ENCODE measurements at regions not wholly inside any gene's neighbourhood (a gene's known extent, or its start where the extent isn't known, plus 50 kb on each side); places are given as distances from the start of the nearest gene placed in this dataset.
"Not testable (repeated sequence)": the region's sequence is repeated elsewhere in the genome, so short reads cannot be mapped to it uniquely, and the experiment has no call there.

- DNase-seq: not testable (repeated sequence)
Measured at GRCh38 chrY:26167332-26167731, 545.4 kb downstream of the CDY1 start.

- not testable (repeated sequence) for DNase-seq
Measured at GRCh38 chrY:26179326-26179725, 557.4 kb downstream of the CDY1 start.

GRCh38 chrY:26224974-26225373 is 603.1 kb downstream of the CDY1 start:
- DNase-seq: not testable (repeated sequence)

- DNase-seq: not testable (repeated sequence)
Measured at GRCh38 chrY:26225468-26225867, 603.6 kb downstream of the CDY1 start.

GRCh38 chrY:26240944-26241343 is 619.0 kb downstream of the CDY1 start:
- not testable (repeated sequence) for DNase-seq

GRCh38 chrY:26254262-26254661 is 632.3 kb downstream of the CDY1 start:
- not testable (repeated sequence) for DNase-seq

- not testable (repeated sequence) for DNase-seq
Measured at GRCh38 chrY:26265449-26265848, 643.5 kb downstream of the CDY1 start.

- DNase-seq: not testable (repeated sequence)
Measured at GRCh38 chrY:26268421-26268820, 646.5 kb downstream of the CDY1 start.

GRCh38 chrY:26268934-26269333 is 647.0 kb downstream of the CDY1 start:
- not testable (repeated sequence) for DNase-seq

- DNase-seq: not testable (repeated sequence)
Measured at GRCh38 chrY:26273089-26273488, 651.2 kb downstream of the CDY1 start.

GRCh38 chrY:26306046-26306445 is 684.1 kb downstream of the CDY1 start:
- not testable (repeated sequence) for DNase-seq

- not testable (repeated sequence) for DNase-seq
Measured at GRCh38 chrY:26306630-26307385, 684.9 kb downstream of the CDY1 start.

GRCh38 chrY:26308308-26308707 is 686.4 kb downstream of the CDY1 start:
- DNase-seq: not testable (repeated sequence)

GRCh38 chrY:26315065-26315464 is 693.1 kb downstream of the CDY1 start:
- DNase-seq: peak; percentile 68

GRCh38 chrY:26319488-26320202 is 697.7 kb downstream of the CDY1 start:
- not testable (repeated sequence) for DNase-seq

GRCh38 chrY:26322756-26323155 is 700.8 kb downstream of the CDY1 start:
- DNase-seq: not testable (repeated sequence)

GRCh38 chrY:26352931-26353330 is 731.0 kb downstream of the CDY1 start:
- DNase-seq: not testable (repeated sequence)

- DNase-seq: no peak
Measured at GRCh38 chrY:26354191-26354590, 732.3 kb downstream of the CDY1 start.

GRCh38 chrY:26359869-26360268 is 738.0 kb downstream of the CDY1 start:
- not testable (repeated sequence) for DNase-seq

GRCh38 chrY:26360472-26360871 is 738.6 kb downstream of the CDY1 start:
- not testable (repeated sequence) for DNase-seq

GRCh38 chrY:26363442-26363841 is 741.5 kb downstream of the CDY1 start:
- DNase-seq: not testable (repeated sequence)

- DNase-seq: not testable (repeated sequence)
Measured at GRCh38 chrY:26366091-26366490, 744.2 kb downstream of the CDY1 start.

GRCh38 chrY:26372480-26372879 is 750.6 kb downstream of the CDY1 start:
- DNase-seq: not testable (repeated sequence)

All from hematopoietic multipotent progenitor cell treated with erythropoietin and hydrocortisone succinate and interleukin-3 and kit ligand, for 6 days (in vitro differentiated cells).